ENCODE measurements at regions not wholly inside any gene's neighbourhood (a gene's known extent, or its start where the extent isn't known, plus 50 kb on each side); places are given as distances from the start of the nearest gene placed in this dataset.

GRCh38 chr9:93731963-93732362 is 155.6 kb downstream of the PHF2 start:
- TF ChIP-seq CTCF (IDR thresholded peaks at IDR 0.05): no peak
- TF ChIP-seq POLR2A (IDR thresholded peaks at IDR 0.05): no peak
- TF ChIP-seq POLR2AphosphoS5 (IDR thresholded peaks at IDR 0.05): no peak
